ENCODE measurements at regions not wholly inside any gene's neighbourhood (a gene's known extent, or its start where the extent isn't known, plus 50 kb on each side); places are given as distances from the start of the nearest gene placed in this dataset.

DNA sequence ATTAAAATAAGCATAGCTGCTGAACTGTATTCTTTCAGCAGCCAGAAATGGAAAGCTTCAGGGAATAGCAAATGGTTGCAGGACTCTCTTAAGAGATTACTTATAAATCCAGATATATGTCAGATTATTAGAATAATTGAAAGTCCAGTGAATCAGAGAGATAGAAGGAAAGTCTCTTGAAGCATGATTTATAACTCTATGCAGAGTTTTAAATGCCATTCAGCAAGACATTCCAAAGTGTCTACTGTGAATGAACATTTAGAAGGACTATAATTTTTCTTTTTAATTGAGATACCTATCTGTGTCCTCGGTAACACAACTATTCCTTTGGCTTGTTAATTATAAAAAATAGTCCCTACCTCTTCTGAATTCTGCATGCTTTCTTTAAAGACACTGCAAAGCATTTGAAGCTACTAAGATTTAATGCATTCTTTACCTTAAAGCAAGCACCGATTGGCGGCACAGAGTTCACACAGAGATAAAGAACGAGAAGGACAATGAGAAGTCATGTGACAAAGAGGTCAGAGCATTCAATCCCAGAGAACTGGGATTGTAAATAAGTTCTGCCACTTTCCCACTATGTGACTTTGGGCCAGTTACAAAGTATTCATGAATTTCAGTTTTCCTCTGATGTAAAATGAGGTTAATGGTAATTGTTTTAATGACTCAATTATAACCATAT lies 371.0 kb upstream of the ATP2B1 start:
- no peak for DNase-seq
- 86 to 92% methylated on average over 4 of the region's 4 CpGs for WGBS, 2 donors (ENCODE audit: low coverage in 1 of 2)
- TF ChIP-seq EP300 (IDR thresholded peaks at IDR 0.05; ENCODE audit: low read depth) (no peak), POLR2A (IDR thresholded peaks at IDR 0.05) (no peak), POLR2AphosphoS5 (IDR thresholded peaks at IDR 0.05) (no peak)
- TF ChIP-seq, protein P1, sequence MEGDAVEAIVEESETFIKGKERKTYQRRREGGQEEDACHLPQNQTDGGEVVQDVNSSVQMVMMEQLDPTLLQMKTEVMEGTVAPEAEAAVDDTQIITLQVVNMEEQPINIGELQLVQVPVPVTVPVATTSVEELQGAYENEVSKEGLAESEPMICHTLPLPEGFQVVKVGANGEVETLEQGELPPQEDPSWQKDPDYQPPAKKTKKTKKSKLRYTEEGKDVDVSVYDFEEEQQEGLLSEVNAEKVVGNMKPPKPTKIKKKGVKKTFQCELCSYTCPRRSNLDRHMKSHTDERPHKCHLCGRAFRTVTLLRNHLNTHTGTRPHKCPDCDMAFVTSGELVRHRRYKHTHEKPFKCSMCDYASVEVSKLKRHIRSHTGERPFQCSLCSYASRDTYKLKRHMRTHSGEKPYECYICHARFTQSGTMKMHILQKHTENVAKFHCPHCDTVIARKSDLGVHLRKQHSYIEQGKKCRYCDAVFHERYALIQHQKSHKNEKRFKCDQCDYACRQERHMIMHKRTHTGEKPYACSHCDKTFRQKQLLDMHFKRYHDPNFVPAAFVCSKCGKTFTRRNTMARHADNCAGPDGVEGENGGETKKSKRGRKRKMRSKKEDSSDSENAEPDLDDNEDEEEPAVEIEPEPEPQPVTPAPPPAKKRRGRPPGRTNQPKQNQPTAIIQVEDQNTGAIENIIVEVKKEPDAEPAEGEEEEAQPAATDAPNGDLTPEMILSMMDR (IDR thresholded peaks at IDR 0.05), result no peak

GRCh38 chr12:90078344-90078743 lies 369.7 kb upstream of the ATP2B1 start:
- H3K27me3 ChIP-seq, result no peaks in the 10 kb centered on the region
- H3K9me3 ChIP-seq, result no peaks in the 10 kb centered on the region
- no peak for DNase-seq
- in situ Hi-C loops (cut with MboI; ENCODE audit: low pct_ligation_motif_present in 1 of 4, low pct_unique_long_range_greater_than_20kb in 1 of 4, low sequenced_read_pairs in 3 of 4) (no loop called here), intact Hi-C loops (cut with DNase I; ENCODE audit: low total_unique reads) (no loop called here)
- no peak for TF ChIP-seq EP300 (IDR thresholded peaks at IDR 0.05; ENCODE audit: low read depth)
- TF ChIP-seq POLR2A (IDR thresholded peaks at IDR 0.05), result no peak
- TF ChIP-seq POLR2AphosphoS5 (IDR thresholded peaks at IDR 0.05), result no peak
- TF ChIP-seq, protein P1 (IDR thresholded peaks at IDR 0.05), result no peak
- H3K27ac ChIP-seq, result no peak overlapping the region
- WGBS, 2 donors (ENCODE audit: low coverage in 1 of 2), result 77 to 90% methylated on average over 4 of the region's 4 CpGs
- H3K4me3 ChIP-seq, result no peak overlapping the region
- no peaks in the 10 kb centered on the region for H3K4me1 ChIP-seq
- H3K36me3 ChIP-seq, result no peaks in the 10 kb centered on the region

More for the DNA sequence above, 371.0 kb upstream of the ATP2B1 start:
- H3K9me3 ChIP-seq, result no peaks in the 10 kb centered on the region
- H3K4me1 ChIP-seq, result no peaks in the 10 kb centered on the region
- in situ Hi-C loops (cut with MboI; ENCODE audit: low pct_ligation_motif_present in 1 of 4, low pct_unique_long_range_greater_than_20kb in 1 of 4, low sequenced_read_pairs in 3 of 4), result no loop called here
- no peak overlapping the region for H3K27ac ChIP-seq
- H3K36me3 ChIP-seq, result no peaks in the 10 kb centered on the region
- H3K4me3 ChIP-seq, result no peak overlapping the region
- H3K27me3 ChIP-seq, result no peaks in the 10 kb centered on the region
- intact Hi-C loops (cut with DNase I; ENCODE audit: low total_unique reads), result no loop called here

DNA sequence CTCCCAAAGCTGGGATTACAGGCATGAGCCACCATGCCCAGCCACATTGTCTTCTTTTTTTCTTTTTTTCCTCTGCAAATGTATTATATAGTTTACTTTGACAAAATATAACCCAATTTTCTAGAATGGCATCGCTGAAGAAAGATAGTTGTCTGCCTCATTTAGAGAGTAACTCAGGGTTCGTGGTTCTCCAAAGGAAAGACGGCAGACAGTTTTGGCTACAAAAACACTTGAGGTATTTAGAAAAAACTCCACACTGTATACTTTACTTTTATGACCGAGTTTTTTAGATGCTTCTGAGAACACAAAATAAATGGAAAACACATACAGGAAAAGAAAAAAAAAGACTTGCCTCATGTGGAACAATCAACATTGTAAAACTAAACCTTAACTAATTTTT lies 369.1 kb upstream of the ATP2B1 start:
- no peak for TF ChIP-seq POLR2AphosphoS5 (IDR thresholded peaks at IDR 0.05)
- TF ChIP-seq EP300 (IDR thresholded peaks at IDR 0.05; ENCODE audit: low read depth), result no peak
- no peak for TF ChIP-seq POLR2A (IDR thresholded peaks at IDR 0.05)
- TF ChIP-seq, protein P1 (IDR thresholded peaks at IDR 0.05), result no peak
- in situ Hi-C loops (cut with MboI; ENCODE audit: low pct_ligation_motif_present in 1 of 4, low pct_unique_long_range_greater_than_20kb in 1 of 4, low sequenced_read_pairs in 3 of 4), result no loop called here
- intact Hi-C loops (cut with DNase I; ENCODE audit: low total_unique reads), result no loop called here
- Histone ChIP-seq H3K27ac (no peak overlapping the region), H3K4me3 (no peak overlapping the region), H3K4me1 (no peaks in the 10 kb centered on the region), H3K27me3 (no peaks in the 10 kb centered on the region), H3K9me3 (no peaks in the 10 kb centered on the region), H3K36me3 (no peaks in the 10 kb centered on the region)
- 69 to 80% methylated on average over 4 of the region's 4 CpGs for WGBS, 2 donors (ENCODE audit: low coverage in 1 of 2)
- no peak for DNase-seq

GRCh38 chr12:90076851-90077319 lies 368.2 kb upstream of the ATP2B1 start:
- Histone ChIP-seq H3K4me1 (no peaks in the 10 kb centered on the region), H3K27ac (no peak overlapping the region), H3K9me3 (no peaks in the 10 kb centered on the region), H3K27me3 (no peaks in the 10 kb centered on the region), H3K4me3 (no peak overlapping the region), H3K36me3 (no peaks in the 10 kb centered on the region)
- TF ChIP-seq, protein P1 (IDR thresholded peaks at IDR 0.05), result no peak
- no peak for TF ChIP-seq EP300 (IDR thresholded peaks at IDR 0.05; ENCODE audit: low read depth)
- no peak for TF ChIP-seq POLR2A (IDR thresholded peaks at IDR 0.05)
- no peak for TF ChIP-seq POLR2AphosphoS5 (IDR thresholded peaks at IDR 0.05)
- intact Hi-C loops (cut with DNase I; ENCODE audit: low total_unique reads) (no loop called here), in situ Hi-C loops (cut with MboI; ENCODE audit: low pct_ligation_motif_present in 1 of 4, low pct_unique_long_range_greater_than_20kb in 1 of 4, low sequenced_read_pairs in 3 of 4) (no loop called here)
- no peak for DNase-seq
- 51 to 53% methylated on average over 3 of the region's 3 CpGs for WGBS, 2 donors (ENCODE audit: low coverage in 1 of 2)

All from transverse colon (tissue), 4 donors.